PC-3 (cell line): ENCODE measurements at regions not wholly inside any gene's neighbourhood (a gene's known extent, or its start where the extent isn't known, plus 50 kb on each side); places are given as distances from the start of the nearest gene placed in this dataset.

Experiments used
- ATAC-seq: fragments of 200-7000 bp; cut with Tn5 transposase; 2 replicates; pipeline ENCODE4 v1.9.1; 2020; ENCODE audit warnings: mild to moderate bottlenecking, moderate library complexity
- BruUV-seq: library from RNA; stranded (reverse); fragments of 400-500 nt; replicated peaks from 2 replicates; lab custom pipeline; 2021; lab: Mats Ljungman, UMichigan
- CTCF ChIA-PET: fragments of 300-600 bp; sonication (Branson Sonifier 250); formaldehyde crosslinking; loops from one replicate; lab custom pipeline; 2022; ENCODE audit warnings: antibody characterized with exemption; lab: Charles Lee
- POLR2A ChIA-PET: fragments of 300-600 bp; sonication (Branson Sonifier 250); formaldehyde crosslinking; loops from one replicate; lab custom pipeline; 2022; ENCODE audit warnings: antibody characterized with exemption; ENCODE audit not compliant: unreplicated experiment; lab: Charles Lee
- DNase-seq: peaks from one replicate; pipeline ENCODE4 v3.0.0-alpha.2; 2015
- H2AFZ ChIP-seq: fragments of 300-600 bp; sonication (generic); 2 replicates; pipeline ENCODE4 v1.6.0; 2016; ENCODE audit warnings: antibody characterized with exemption, low read length
- H3F3A ChIP-seq: fragments of 300-600 bp; sonication (generic); one replicate; pipeline ENCODE4 v1.6.0; 2017; ENCODE audit warnings: antibody characterized with exemption, low read length, control low read depth, mild to moderate bottlenecking; ENCODE audit not compliant: unreplicated experiment
- H3K27ac ChIP-seq: fragments of 300-600 bp; sonication (generic); 2 replicates; pipeline ENCODE4 v1.5.1; 2016; ENCODE audit warnings: mild to moderate bottlenecking, low read length
- H3K27me3 ChIP-seq: fragments of 300-600 bp; sonication (generic); 2 replicates; pipeline ENCODE4 v1.6.1; 2016; ENCODE audit warnings: low read length, mixed read lengths
- H3K36me3 ChIP-seq: fragments of 300-600 bp; sonication (generic); 2 replicates; pipeline ENCODE4 v1.6.1; 2016; ENCODE audit warnings: low read depth, mixed run types, low read length, mixed read lengths
- H3K4me1 ChIP-seq: fragments of 300-600 bp; sonication (generic); 2 replicates; pipeline ENCODE4 v1.5.1; 2016; ENCODE audit warnings: low read length; ENCODE audit not compliant: insufficient read depth
- H3K4me2 ChIP-seq: fragments of 300-600 bp; sonication (generic); 2 replicates; pipeline ENCODE4 v1.6.0; 2016; ENCODE audit warnings: low read length
- H3K4me3 ChIP-seq: fragments of 300-600 bp; sonication (generic); 2 replicates; pipeline ENCODE4 v1.5.1; 2016; ENCODE audit warnings: mild to moderate bottlenecking, low read length, mixed read lengths
- H3K79me2 ChIP-seq: fragments of 300-600 bp; sonication (generic); 2 replicates; pipeline ENCODE4 v1.6.1; 2017; ENCODE audit warnings: low read length, mixed read lengths
- H3K9ac ChIP-seq: fragments of 300-600 bp; sonication (generic); 2 replicates; pipeline ENCODE4 v1.6.0; 2016; ENCODE audit warnings: mild to moderate bottlenecking, low read length
- H3K9me2 ChIP-seq: fragments of 300-600 bp; sonication (generic); replicated peaks from 2 replicates; pipeline ENCODE4 v1.6.1; 2016; ENCODE audit warnings: mixed run types, low read length, mixed read lengths
- H3K9me3 ChIP-seq: fragments of 300-600 bp; sonication (generic); 2 replicates; pipeline ENCODE4 v1.6.1; 2016; ENCODE audit warnings: low read length, mixed read lengths
- H4K20me1 ChIP-seq: fragments of 300-600 bp; sonication (generic); 2 replicates; pipeline ENCODE4 v1.6.1; 2016; ENCODE audit warnings: low read length, mixed read lengths
- EZH2 ChIP-seq: fragments of 300-600 bp; sonication (generic); IDR thresholded peaks from one replicate; pipeline ENCODE4 v1.6.1; 2017; ENCODE audit warnings: antibody characterized with exemption, mild to moderate bottlenecking, low read length; ENCODE audit not compliant: unreplicated experiment
- EZH2phosphoT487 ChIP-seq: fragments of 300-600 bp; sonication (generic); IDR thresholded peaks from 2 replicates; pipeline ENCODE4 v1.6.1; 2018; ENCODE audit warnings: mild to moderate bottlenecking, antibody characterized with exemption, low read length, borderline replicate concordance
- intact Hi-C: fragments of 100-400 bp; cut with micrococcal nuclease; formaldehyde crosslinking; loops from 2 replicates; pipeline ENCODE4 v1.9.0; 2023
- TF ChIP-seq, protein P1 (sequence below): fragments of 300-600 bp; sonication (generic); conservative IDR thresholded peaks from 2 replicates; pipeline ENCODE4 v1.5.1; 2017; ENCODE audit warnings: antibody characterized with exemption, low read depth, mild to moderate bottlenecking, low read length

DNA sequence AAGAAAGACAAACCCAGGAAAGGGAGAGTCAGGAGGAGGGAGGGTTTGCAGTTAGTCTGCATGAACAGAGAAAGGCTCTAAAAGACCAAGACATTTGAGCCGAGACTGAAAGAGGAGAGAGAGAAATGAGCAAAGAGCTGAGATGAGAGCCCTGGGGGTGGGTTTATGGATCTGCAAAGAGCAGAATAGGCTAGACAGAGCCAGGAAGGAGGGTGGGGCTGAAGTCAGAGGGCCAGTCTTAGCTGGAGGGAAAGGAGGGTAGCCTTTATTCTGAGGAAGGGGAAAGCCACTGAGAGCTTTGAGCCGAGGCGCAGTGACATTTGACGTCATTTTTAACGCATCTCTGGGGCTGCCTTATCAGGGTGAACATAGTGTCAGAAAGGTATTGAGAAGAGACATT, 85.7 kb upstream of the CDH13 start:
- Histone ChIP-seq H3K79me2 (no peaks in the 10 kb centered on the region), H3K27ac (no peak overlapping the region), H3K9me3 (no peaks in the 10 kb centered on the region), H2AFZ (no peak overlapping the region), H4K20me1 (no peaks in the 10 kb centered on the region), H3K27me3 (peaks cover 44% of the 10 kb centered on the region), H3K9me2 (no peaks in the 10 kb centered on the region), H3K4me2 (no peak overlapping the region), H3F3A (no peaks in the 10 kb centered on the region), H3K36me3 (no peaks in the 10 kb centered on the region), H3K4me3 (no peak overlapping the region), H3K9ac (no peak overlapping the region), H3K4me1 (no peaks in the 10 kb centered on the region)
- TF ChIP-seq, protein P1, sequence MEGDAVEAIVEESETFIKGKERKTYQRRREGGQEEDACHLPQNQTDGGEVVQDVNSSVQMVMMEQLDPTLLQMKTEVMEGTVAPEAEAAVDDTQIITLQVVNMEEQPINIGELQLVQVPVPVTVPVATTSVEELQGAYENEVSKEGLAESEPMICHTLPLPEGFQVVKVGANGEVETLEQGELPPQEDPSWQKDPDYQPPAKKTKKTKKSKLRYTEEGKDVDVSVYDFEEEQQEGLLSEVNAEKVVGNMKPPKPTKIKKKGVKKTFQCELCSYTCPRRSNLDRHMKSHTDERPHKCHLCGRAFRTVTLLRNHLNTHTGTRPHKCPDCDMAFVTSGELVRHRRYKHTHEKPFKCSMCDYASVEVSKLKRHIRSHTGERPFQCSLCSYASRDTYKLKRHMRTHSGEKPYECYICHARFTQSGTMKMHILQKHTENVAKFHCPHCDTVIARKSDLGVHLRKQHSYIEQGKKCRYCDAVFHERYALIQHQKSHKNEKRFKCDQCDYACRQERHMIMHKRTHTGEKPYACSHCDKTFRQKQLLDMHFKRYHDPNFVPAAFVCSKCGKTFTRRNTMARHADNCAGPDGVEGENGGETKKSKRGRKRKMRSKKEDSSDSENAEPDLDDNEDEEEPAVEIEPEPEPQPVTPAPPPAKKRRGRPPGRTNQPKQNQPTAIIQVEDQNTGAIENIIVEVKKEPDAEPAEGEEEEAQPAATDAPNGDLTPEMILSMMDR, result no peak
- DNase-seq, result no peak
- BruUV-seq, result no TSS peak
- no peak for ATAC-seq
- ChIA-PET CTCF (no interaction called here), POLR2A (no interaction called here)
- intact Hi-C loops, result no loop called here

DNA sequence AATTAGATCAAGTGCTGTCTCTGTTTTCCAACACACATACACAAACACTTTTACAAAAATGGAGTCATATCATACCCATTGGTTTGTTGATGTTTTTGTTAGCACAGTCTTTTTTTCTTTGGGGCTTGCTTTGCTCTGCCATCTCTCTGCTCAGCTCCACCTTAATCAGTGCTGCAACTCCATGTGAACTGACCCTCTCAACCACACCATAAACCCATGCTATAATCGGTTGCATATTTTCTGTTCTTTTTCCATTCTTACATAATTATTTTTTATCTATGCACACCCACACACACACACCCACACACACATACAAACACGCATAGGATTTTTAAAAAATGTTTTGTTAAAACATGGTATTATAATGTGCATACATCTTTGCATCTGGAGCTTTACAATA, 91.0 kb upstream of the CDH13 start:
- Histone ChIP-seq H3K27ac (no peak overlapping the region), H3K4me1 (no peaks in the 10 kb centered on the region), H3K9me2 (no peaks in the 10 kb centered on the region), H3K27me3 (peaks cover 24% of the 10 kb centered on the region), H2AFZ (no peak overlapping the region), H3K36me3 (no peaks in the 10 kb centered on the region), H3K9ac (no peak overlapping the region), H3F3A (no peaks in the 10 kb centered on the region), H3K9me3 (no peaks in the 10 kb centered on the region), H3K4me2 (no peak overlapping the region), H3K79me2 (no peaks in the 10 kb centered on the region), H4K20me1 (no peaks in the 10 kb centered on the region), H3K4me3 (no peak overlapping the region)
- TF ChIP-seq, protein P1, result no peak
- TF ChIP-seq EZH2, result no peak
- no peak for TF ChIP-seq EZH2phosphoT487
- ATAC-seq (no peak), DNase-seq (no peak)
- intact Hi-C loops, result no loop called here
- BruUV-seq, result no TSS peak
- CTCF ChIA-PET, result no interaction called here
- POLR2A ChIA-PET, result no interaction called here

DNA sequence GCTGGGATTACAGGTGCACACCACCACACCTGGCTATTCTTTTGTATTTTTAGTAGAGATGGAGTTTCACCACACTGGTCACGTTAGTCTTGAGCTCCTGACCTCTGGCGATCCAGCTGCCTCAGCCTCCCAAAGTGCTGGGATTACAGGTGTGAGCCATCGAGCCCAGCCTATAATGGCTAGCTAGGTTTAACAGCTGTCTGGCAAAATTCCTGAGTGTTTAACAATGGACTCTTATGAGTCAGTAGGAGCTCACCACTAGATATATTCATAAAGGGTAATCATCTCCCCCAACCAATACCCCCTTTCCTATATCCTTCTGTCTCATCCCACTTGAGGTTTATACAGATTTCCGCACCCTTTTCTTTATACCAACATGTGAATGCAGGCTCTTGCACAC, 91.5 kb upstream of the CDH13 start:
- no peak overlapping the region for H3K4me3 ChIP-seq
- ChIA-PET CTCF (no interaction called here), POLR2A (interaction anchor here (0.6 kb wide), 1 partner anchor 538 kb away, joined by 5 read pairs; no protein-coding TSS in a partner anchor)
- H3K79me2 ChIP-seq, result no peaks in the 10 kb centered on the region
- no peaks in the 10 kb centered on the region for H3K9me3 ChIP-seq
- no peak overlapping the region for H3K4me2 ChIP-seq
- no peak overlapping the region for H3K9ac ChIP-seq
- TF ChIP-seq EZH2phosphoT487 (no peak), EZH2 (no peak)
- TF ChIP-seq, protein P1, result no peak
- no peak for ATAC-seq
- no peaks in the 10 kb centered on the region for H3F3A ChIP-seq
- no peaks in the 10 kb centered on the region for H3K36me3 ChIP-seq
- no peaks in the 10 kb centered on the region for H3K9me2 ChIP-seq
- H3K4me1 ChIP-seq, result no peaks in the 10 kb centered on the region
- DNase-seq, result no peak
- peaks cover 21% of the 10 kb centered on the region for H3K27me3 ChIP-seq
- BruUV-seq, result no TSS peak
- no peak overlapping the region for H2AFZ ChIP-seq
- intact Hi-C loops, result no loop called here
- H4K20me1 ChIP-seq, result no peaks in the 10 kb centered on the region
- no peak overlapping the region for H3K27ac ChIP-seq
